ENCODE measurements at regions not wholly inside any gene's neighbourhood (a gene's known extent, or its start where the extent isn't known, plus 50 kb on each side); places are given as distances from the start of the nearest gene placed in this dataset.

- no peak for TF ChIP-seq CTCF (IDR thresholded peaks at IDR 0.05)
- no peak for TF ChIP-seq POLR2A (IDR thresholded peaks at IDR 0.05)
Measured at GRCh38 chr10:89129911-89130310, 77.2 kb downstream of the CH25H start.
